GM21737 (cell line): ENCODE measurements at regions not wholly inside any gene's neighbourhood (a gene's known extent, or its start where the extent isn't known, plus 50 kb on each side); places are given as distances from the start of the nearest gene placed in this dataset.

ENCODE experiments used
- ATAC-seq: cut with Tn5 transposase; IDR thresholded peaks from one replicate; pipeline ENCODE4 v1.9.1; 2021; ENCODE audit warnings: mild to moderate bottlenecking, moderate library complexity; ENCODE audit not compliant: unreplicated experiment

DNA sequence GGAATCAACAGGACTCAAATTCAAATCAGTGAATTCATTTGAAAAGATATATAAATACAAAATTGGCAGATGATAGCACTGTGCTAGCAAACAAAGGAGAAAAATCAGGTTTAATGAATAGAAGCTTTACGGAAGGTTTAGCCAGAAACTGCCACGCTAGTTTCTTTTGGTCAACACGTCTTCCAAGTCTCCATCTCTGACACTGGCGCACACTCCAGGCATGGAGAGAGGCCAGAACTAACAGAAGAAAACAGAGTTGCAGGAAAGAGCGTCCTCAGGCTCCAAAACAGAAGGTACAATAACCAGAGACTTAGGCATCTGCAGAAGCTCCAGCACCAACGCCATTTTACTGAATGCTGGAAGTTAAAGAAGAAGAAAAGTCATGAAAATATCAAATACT, 497.3 kb upstream of the FRG1 start:
- ATAC-seq: no peak

DNA sequence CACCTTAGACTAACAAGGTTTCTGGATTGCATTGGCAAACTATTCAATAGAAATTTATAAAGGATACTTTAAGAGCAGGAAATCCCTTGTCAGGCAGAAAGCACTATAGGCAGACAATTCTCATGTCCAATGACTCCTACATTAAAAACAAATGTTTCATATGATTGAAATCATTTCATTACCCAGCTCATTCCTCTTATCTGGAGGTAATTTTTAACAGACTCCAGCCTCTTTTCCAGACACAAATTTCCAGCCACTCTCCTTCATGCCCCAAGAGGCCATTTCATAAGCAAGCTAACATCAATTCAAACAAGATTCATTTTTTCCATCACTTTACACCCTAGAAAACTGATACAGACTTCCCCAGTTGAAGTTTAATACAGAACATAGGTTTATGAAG, 495.1 kb upstream of the FRG1 start:
- ATAC-seq: no peak

DNA sequence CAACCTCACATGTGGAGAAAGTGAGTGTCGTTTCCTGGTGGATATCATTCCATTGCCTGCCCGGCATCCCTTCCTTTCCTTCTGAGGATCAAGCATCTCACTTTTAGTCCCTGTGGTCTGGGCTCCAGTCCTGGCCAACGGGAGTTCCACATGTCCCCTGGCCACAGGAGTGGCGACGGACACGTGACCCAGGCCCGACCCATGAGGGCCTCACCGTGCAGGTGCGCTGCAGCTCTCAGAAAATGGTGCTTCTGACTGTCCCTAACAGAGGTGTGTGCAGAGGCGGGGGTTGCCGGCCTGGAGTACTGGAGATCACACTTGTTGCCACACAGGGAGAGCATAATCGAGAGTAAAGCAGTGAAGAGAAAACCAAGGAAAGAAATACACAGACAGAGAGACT, 476.9 kb upstream of the FRG1 start:
- no peak for ATAC-seq

DNA sequence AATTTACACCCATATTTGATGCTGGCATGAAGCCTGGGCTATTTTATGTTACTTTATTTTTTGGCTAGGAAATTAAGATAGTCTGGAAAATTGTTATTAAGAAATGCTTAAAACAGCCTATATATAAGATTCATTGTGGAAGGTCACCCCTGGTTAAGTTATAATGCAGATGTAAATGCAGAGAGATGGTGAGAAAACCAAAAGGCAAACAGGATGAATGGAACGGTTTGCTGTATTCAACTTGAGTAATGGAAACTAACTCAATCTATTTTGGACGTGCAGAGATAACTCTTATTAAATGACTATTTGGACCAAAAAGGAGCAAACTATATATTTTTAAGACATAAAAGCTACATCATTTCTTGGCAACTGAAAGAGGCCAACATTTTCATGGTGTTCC, 446.3 kb upstream of the FRG1 start:
- ATAC-seq: no peak

DNA sequence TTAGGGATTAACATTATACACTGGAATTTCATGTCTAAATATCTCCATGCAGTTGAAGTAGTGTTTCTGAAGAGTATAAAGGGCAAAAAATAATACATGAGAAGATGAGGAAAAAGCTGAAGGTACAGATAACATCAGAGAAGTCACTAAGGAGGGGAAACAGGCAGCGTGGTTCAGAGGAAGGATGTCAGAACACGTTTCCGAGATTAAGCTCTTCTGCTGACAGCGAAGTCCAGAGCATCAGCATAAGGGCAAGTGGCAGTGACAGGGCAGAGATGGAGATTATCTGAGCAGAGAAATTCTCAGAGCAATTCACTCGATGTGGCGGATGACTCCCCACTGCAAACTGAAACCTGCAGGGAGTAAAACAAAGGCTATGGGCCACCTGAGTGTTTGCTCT, 443.2 kb upstream of the FRG1 start:
- ATAC-seq: no peak

DNA sequence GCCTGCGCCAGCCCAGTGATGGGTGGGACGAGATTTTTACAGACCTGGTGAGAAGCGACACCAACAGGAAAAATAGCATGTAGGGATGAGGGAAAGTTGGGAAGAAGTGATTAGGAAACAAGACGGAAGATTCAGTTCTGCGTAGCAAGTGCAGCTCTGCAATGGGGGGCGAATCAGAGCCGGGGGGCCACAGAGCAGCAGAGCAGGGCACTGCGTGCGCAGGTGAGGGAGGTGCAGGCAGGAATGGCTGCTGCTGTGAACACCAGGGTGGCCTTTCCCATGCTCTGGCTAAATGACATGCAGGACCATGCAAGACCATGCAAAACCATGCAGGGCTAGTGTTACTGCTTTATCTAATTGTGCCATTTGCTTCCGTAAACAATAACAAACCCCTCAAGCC, 442.7 kb upstream of the FRG1 start:
- no peak for ATAC-seq

DNA sequence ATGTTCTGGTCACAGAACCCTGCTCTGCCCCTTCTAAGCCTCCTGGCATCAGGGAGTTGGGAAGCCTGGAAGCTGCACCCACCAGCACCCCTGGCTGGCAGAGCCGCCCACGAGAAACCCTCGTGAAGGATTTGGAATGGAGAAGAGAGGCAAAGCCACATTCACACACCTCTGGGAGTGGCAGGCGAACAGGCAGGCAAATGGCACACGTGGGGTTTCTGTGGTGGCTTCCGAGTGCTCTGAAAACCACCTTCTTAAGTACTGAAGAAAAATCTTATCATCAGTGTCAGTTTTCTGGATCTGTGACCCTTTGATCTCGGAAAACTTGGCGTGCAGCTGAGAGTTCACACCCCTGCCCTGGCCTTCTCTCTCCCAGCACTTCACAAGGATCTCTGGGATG, 442.2 kb upstream of the FRG1 start:
- ATAC-seq: no peak

DNA sequence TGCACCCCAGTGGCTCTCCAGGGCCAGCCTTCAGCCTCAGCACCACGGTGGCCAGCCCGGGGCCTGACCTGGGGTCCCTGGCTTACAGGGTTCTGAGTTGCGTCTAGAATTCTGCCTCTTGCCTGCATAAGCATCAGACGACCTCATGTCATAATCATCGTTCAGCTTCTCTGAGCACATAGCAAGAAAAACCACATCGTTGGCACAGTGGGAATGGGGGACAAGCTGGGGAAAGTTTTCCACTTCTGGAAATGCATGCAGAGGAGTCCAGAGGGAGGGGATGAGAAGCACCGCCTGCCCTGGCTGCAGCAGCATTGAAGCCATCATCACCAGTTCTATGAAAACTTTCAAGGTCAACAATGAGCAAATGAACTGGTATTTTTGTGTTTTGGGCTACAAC, 441.0 kb upstream of the FRG1 start:
- no peak for ATAC-seq

DNA sequence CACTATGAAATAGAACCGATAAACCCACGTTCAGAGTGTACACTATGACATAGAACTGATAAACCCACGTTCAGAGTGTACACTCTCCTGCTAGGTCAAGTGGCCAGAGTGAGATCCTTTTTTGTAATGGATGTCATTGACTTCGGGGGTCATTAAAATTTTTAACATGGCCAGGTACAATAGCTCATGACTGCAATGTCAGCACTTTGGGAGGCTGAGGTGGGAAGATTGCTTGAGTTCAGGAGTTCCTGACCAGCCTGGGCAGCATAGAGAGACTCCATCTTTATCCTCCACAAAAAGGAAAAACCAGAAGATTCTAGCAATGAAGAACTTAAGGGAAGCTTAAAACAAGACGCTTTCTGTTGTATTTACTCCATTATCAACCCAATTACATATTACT, 439.7 kb upstream of the FRG1 start:
- no peak for ATAC-seq

DNA sequence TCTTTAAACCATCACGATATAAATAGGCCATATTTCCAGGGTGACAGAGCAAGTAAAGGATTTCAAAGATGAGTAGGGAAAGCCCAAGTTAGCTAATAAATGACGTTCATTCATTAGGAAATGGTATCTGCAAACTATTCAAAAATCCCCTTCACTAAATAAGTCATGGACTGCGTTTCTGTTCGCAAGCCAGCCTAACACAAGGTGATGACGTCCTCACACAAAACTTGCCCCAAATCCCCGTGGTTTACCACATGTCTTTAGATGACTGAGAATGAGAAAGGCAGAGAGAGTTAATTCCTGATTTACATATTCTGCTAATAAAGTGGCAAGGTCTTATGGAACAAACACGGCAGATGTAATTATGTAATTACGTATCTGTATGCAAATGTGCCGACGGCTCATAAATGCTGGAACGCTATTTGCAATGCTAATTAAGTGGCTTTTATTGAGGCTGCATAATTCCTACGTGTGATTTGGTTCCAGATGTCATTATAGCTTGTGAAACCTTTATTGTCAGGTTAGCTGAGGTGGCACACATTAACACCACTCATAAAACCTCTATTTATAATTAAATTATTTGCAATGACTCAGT, 437.7 kb upstream of the FRG1 start:
- ATAC-seq: no peak

DNA sequence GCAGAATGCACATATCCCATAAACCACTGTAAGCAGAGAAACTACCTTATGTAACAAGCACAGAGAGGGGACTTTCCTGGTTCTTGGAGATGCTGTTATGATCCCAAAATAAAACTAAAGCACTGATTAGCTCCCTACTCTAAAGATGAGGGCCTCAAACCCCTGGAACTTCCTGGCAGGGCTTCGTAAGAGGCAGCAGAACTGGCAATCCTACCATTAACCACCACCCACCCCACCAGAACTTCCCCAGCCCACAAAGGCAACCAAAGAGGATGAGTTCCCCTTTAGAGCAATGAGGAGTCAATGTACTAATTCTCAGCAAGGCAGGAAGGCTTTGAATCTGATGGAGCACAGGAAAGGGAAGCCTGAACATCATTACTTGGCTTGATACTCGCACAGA, 436.5 kb upstream of the FRG1 start:
- no peak for ATAC-seq

DNA sequence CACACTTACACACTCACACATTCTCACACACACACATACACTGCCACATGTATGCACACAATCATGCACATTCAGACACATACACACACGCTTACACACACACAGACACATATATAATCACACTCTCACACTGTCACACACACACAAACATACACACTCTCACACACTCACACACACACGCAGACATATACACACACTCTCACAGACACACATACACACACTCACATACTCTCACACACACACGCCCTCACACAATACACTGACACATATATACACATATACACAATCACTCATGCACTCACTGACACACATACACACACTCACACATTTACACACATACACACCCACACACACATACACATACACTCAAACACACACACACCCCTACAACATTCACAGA, 435.3 kb upstream of the FRG1 start:
- ATAC-seq: no peak

DNA sequence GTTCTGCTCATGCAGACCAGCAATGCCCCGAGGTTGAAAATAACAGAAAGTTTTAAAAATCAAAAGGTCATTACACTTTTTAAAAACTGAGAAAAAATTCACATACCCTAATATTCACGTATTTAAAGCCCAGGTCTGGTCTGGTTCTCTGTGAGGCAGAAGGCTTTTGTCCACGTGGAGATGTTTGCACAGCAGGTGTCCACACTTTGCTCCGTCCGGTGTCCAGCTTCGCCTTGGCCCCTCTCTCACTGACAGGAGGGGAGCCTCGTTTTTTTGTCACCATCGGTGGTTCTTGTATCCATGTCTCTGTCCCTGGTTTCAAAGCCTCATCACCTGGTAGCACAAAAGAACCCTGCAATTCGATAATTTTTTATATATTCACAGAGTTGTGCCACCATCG, 434.6 kb upstream of the FRG1 start:
- no peak for ATAC-seq

DNA sequence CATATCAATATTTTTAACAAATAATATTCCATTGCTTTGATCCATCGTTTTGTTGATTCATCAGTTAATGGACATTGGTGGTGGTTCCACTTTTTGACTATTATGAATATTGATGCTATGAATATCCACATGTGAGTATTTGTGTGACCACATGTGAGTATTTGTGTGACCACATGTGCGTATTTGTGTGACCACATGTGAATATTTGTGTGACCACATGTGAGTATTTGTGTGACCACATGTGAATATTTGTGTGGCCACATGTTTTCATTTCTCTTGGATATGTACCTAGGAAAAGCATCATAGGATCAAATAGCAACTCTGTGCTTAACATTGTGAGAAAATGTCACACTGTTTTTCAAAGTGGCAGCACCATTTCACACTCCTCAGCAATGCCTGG, 433.6 kb upstream of the FRG1 start:
- no peak for ATAC-seq

DNA sequence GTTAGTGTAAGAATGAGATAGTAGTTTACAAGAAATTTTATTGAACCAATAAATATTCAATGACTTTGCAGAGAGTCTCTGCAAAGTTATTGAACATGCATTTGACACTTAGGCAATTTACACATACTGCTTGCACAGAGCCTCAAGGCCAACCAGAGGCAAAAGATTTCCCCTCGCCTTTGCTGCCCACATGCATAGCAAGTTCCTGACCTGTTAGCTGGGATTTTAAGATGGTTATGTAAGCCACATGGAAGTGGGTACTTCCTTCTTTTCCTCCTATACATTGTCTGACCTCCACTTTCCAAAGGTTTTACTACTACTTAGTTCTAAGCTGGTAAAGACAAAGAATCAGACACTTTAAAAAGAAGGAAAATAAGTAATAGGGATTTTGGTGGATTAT, 430.1 kb upstream of the FRG1 start:
- ATAC-seq: no peak

DNA sequence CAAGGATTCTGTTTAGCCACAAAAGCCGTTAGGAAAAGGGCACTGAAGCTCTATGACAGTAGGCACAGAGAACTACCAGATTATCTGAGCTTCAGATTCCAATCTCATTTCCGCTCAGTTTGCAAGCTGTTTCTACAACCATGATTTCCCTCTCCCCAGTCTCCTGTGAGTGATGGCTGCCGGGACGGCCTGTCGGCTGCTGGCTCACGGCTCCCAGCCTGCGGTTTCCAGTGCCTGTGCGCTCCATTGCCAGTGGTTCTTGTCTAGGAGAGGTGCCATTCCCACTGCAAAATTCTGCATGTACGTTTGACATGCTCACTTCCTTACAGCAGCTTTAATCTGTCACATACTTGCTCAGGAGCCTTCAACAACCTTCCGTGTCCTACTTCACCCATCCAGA, 429.1 kb upstream of the FRG1 start:
- ATAC-seq: no peak

DNA sequence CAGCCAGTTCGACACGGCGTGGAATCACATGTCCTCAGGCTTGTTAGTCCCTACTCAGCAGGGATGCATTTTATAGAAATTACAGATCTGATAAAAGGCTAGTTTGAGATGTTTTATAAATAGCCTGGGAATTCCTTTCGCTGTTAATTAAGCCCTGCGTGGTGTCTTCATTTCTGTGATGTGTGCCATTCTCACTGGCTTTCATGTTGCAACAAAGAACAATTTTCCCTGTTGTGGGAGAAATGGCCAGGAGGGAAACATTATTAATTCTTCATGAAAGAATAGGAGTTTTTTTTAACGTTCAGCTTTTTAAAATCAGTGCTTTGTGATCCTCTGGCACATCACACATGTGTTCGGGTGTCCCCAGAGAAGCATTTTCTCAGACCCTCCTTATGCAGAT, 427.3 kb upstream of the FRG1 start:
- no peak for ATAC-seq

DNA sequence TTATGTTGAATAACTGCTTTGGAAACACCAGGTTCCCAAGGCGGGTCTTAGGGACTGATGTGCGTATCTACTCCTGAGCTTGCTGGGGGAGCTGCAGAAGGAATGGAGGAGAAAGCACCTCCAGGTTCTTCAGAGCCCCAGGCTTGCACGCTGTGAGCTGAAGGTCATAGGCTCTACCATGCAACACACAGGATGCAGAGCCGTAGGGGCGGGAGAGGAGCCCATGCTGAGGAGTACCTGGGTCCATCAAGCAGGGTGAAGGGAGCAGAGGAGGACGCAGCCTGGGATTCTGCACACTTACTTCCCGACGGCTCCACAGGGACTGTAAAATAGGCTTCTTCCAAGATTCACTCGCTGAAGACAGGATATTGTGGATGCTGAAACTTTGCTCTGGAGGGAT, 426.5 kb upstream of the FRG1 start:
- ATAC-seq: no peak

DNA sequence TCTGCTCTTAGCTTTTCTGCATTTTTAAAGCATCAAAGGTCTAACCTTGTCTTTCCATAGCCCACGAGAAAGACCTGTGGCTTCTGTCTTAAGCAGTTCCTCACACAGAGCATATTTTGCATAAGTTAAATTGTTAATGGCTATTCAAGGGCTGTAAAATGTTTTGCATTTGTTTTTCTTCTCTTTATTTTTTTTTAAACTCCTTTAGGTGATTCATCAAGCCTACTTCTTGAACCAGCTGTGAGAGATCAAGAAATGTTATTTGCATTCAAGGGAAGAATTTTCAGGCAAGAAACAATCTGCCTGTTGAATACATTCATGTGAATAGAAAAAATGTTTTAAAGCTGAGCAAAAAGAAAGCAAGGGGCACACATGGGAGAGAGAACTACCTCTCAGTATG, 423.8 kb upstream of the FRG1 start:
- no peak for ATAC-seq

DNA sequence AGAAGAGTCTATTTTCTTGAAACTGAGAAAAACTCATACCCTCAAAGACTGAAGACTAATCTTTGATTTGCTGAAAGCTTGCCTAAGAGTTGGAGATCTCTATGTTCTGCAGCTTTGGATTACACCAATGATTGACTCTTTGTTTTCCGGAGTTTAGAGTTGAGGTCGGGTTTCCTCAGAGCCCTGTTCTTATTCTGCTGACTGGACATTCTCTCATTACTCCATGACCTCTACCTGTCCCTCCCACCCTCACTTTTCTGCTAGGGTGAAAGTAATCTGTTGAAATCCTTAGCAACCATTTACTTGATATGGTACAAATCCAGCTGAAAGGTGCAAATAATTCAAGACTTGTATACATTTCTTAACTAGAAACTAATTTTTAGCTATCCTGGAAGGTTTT, 421.5 kb upstream of the FRG1 start:
- ATAC-seq: no peak

DNA sequence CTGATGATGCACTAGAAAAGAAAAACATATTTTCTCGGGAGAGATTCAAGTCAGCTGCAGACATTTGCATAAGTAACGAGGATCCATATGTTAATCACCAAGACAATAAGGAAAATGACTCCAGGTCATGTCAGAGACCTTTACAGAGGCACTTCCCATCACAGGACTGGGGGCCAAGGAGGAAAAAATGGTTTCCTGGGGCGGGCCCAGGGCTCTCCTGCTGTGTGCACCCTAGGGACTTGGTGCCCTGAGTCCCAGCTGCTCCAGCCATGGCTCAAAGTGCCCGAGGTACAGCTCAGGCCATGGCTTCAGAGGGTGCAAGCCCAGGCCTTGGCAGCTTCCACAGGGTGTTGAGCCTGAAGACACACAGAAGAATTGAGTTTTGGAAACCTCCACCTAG, 415.4 kb upstream of the FRG1 start:
- ATAC-seq: no peak

DNA sequence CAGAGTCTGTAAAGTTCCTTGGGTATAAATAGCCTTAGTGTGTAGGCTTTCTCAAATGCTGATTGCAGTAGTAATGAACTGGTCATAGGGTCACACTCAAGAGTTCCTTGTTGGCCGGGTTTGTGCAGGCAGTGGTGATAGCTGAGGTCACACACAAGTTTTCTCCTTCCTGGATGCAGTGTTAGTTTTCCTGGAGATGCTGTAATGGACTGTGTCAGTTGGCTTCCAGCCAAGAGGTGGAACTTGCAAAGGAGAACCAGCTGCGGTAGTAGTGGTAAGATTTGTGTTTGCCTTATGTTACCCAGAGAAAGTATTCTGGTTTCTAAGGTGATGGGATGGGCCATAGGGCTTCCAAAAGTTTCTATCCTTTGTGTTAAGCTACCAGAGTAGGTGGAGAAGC, 409.8 kb upstream of the FRG1 start:
- no peak for ATAC-seq

DNA sequence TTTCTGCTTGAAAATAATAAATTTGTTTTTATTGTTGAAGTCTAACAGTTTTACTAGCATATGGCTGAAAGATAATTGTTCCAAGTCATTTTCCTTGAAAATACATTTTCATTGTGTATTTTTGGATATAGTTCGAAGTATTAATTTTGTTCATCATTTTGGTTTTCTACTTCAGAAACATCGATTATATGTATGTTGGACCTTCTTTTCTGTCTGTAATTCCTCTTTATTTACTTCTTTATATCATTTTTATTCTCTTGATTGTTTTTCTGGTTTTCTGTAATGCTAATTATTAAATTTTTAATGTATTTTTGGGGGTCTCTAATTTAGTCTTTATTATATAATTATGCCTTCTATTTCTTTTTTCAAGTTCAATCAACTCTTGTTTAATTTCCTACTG, 407.1 kb upstream of the FRG1 start:
- no peak for ATAC-seq

DNA sequence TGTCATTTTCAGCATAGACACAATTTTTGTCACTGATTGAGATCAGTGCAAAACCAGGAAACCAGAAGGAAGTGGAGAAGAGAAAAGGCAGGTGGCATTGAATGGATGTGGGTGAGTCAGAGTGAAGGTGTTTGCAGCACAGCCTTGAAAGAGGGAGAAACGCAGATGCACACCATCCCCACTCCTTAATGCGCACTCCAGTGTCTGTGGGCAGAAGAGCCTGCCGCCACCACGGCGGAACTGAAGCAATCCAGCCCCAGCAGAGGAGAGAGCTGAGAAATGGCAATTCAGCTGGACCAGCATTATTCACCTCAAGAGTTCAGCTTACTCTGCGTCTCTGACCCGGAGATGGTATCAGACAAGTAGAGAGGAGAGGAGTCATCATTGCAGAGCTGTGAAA, 393.1 kb upstream of the FRG1 start:
- ATAC-seq: no peak
